ENCODE measurements at regions not wholly inside any gene's neighbourhood (a gene's known extent, or its start where the extent isn't known, plus 50 kb on each side); places are given as distances from the start of the nearest gene placed in this dataset.

DNA sequence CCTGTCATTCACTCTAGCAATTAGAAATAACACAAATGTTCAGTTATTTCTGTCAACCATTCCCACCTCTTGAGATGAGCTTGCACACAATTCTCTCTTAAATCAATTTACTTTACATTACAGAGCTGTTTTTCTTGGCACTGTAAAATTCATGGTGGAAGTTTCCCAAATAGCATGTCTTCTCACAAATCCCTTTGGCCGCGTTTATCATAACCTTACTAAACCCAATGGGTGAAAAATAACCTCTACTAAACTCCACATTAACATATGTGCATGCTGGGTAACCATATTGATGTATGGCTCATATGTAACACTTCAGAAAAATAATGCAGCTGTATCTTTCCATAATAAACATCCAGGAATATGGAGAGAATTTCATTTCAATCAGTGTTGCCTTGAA lies 75.5 kb upstream of the SULT1C3 start:
- ATAC-seq (ENCODE audit: low FRiP score) (no peak), DNase-seq (no peak)
- Histone ChIP-seq H3K27me3 (ENCODE audit: control insufficient read depth in 1 of 2, insufficient read depth in 2 of 2, low read length in 1 of 2) (peaks cover 0 to 2% of the 10 kb centered on the region in 2 donors), H3K4me3 (ENCODE audit: low read length in 2 of 2) (no peak overlapping the region), H3K4me1 (ENCODE audit: control insufficient read depth in 1 of 2, insufficient read depth in 2 of 2, low read length in 2 of 2) (peaks cover 0 to under 1% of the 10 kb centered on the region in 2 donors), H3K27ac (ENCODE audit: low read depth in 1 of 2, low read length in 2 of 2) (no peak overlapping the region), H3K9me3 (ENCODE audit: control insufficient read depth, low read length) (no peaks in the 10 kb centered on the region), H3K36me3 (ENCODE audit: control insufficient read depth in 1 of 2, insufficient read depth in 2 of 2, low read length in 1 of 2) (no peaks in the 10 kb centered on the region)
- intact Hi-C loops (cut with DNase I), result loop anchor here in 1 of 2 donors (10.0 kb wide), 1 partner anchor 230 kb away; no protein-coding TSS in a partner anchor
- whole genome bisulfite sequencing, 2 donors, result 3 to 11% methylated on average over 2 of the region's 2 CpGs

GRCh38 chr2:108165729-108166128 lies 74.0 kb upstream of the SULT1C3 start:
- Histone ChIP-seq H3K27ac (ENCODE audit: low read depth in 1 of 2, low read length in 2 of 2) (no peak overlapping the region), H3K9me3 (ENCODE audit: control insufficient read depth, low read length) (peaks cover 2% of the 10 kb centered on the region), H3K36me3 (ENCODE audit: control insufficient read depth in 1 of 2, insufficient read depth in 2 of 2, low read length in 1 of 2) (no peaks in the 10 kb centered on the region), H3K4me1 (ENCODE audit: control insufficient read depth in 1 of 2, insufficient read depth in 2 of 2, low read length in 2 of 2) (no peaks in the 10 kb centered on the region), H3K4me3 (ENCODE audit: low read length in 2 of 2) (no peak overlapping the region), H3K27me3 (ENCODE audit: control insufficient read depth in 1 of 2, insufficient read depth in 2 of 2, low read length in 1 of 2) (peaks cover 0 to 2% of the 10 kb centered on the region in 2 donors)
- intact Hi-C loops (cut with DNase I), result loop anchor here in 1 of 2 donors (10.0 kb wide), 1 partner anchor 231 kb away; no protein-coding TSS in a partner anchor
- WGBS, 2 donors, result 64 to 71% methylated on average over 4 of the region's 4 CpGs
- DNase-seq (no peak), ATAC-seq (ENCODE audit: low FRiP score) (no peak)

DNA sequence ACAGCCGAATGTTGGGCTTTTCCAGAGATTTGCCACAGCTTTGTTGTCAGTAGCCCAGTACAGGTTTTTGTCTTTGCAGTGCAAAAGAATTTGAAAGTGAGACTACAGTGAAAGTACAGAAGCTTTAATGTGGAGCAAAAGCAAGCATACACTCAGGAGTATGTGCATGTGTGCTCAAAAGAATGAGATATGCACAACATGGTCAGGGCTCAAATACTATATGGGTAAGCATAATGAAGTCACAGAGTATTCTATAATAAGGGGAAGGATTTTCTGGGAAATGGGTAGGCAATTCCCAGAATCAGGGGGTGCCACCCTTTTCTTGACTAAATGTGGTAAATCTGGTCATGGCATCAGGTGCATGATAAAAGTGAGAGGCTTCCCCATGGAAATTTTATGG lies 72.1 kb upstream of the SULT1C3 start:
- Histone ChIP-seq H3K9me3 (ENCODE audit: control insufficient read depth, low read length) (peaks cover 2% of the 10 kb centered on the region), H3K36me3 (ENCODE audit: control insufficient read depth in 1 of 2, insufficient read depth in 2 of 2, low read length in 1 of 2) (no peaks in the 10 kb centered on the region), H3K4me3 (ENCODE audit: low read length in 2 of 2) (no peak overlapping the region), H3K4me1 (ENCODE audit: control insufficient read depth in 1 of 2, insufficient read depth in 2 of 2, low read length in 2 of 2) (no peaks in the 10 kb centered on the region), H3K27ac (ENCODE audit: low read depth in 1 of 2, low read length in 2 of 2) (no peak overlapping the region), H3K27me3 (ENCODE audit: control insufficient read depth in 1 of 2, insufficient read depth in 2 of 2, low read length in 1 of 2) (peaks cover 0 to 2% of the 10 kb centered on the region in 2 donors)
- DNase-seq, result no peak
- WGBS, 2 donors, result 61 to 64% methylated on average over 1 of the region's 1 CpG
- ATAC-seq (ENCODE audit: low FRiP score), result no peak
- intact Hi-C loops (cut with DNase I), result loop anchor here in 1 of 2 donors (10.0 kb wide), 1 partner anchor 233 kb away; no protein-coding TSS in a partner anchor

DNA sequence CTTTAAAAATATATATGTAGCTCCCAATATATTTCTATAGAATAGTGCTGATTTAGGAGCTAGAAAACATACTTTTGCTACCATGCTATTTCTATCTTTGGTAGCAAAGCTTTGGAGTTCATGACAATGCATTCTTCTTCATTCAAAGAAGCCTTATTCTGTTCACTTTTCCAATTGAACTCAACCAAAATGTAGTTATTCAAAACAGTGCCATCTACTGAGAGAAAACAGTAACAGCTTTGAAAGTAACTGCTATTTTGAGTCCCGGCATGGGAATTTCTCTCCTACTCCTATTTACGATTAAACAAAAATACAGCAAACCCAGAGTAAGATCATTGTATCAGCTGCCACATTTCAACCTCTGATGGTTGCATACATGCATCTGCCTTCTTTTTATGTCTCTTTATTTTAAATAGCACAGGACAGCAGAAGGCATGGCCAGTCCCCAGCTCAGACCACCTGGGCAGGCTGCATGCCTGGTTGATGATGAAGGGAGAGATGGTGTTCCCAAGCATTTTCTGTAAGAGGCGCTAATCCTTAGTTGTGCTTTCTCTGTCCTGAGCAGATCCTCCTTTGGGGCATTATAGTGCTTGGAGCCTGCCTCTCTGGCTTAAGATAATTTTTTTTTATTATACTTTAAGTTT lies 69.7 kb upstream of the SULT1C3 start:
- DNase-seq, result no peak
- H3K4me1 ChIP-seq (ENCODE audit: control insufficient read depth in 1 of 2, insufficient read depth in 2 of 2, low read length in 2 of 2), result no peaks in the 10 kb centered on the region
- no peak overlapping the region for H3K27ac ChIP-seq (ENCODE audit: low read depth in 1 of 2, low read length in 2 of 2)
- WGBS, 2 donors, result 22 to 23% methylated on average over 3 of the region's 3 CpGs
- no peak for ATAC-seq (ENCODE audit: low FRiP score)
- H3K9me3 ChIP-seq (ENCODE audit: control insufficient read depth, low read length), result peaks cover 2% of the 10 kb centered on the region
- peaks cover 0 to 2% of the 10 kb centered on the region in 2 donors for H3K27me3 ChIP-seq (ENCODE audit: control insufficient read depth in 1 of 2, insufficient read depth in 2 of 2, low read length in 1 of 2)
- no peaks in the 10 kb centered on the region for H3K36me3 ChIP-seq (ENCODE audit: control insufficient read depth in 1 of 2, insufficient read depth in 2 of 2, low read length in 1 of 2)
- no peak overlapping the region for H3K4me3 ChIP-seq (ENCODE audit: low read length in 2 of 2)
- intact Hi-C loops (cut with DNase I), result loop anchor here (10.0 kb wide), 1 partner anchor 235 kb away; no protein-coding TSS in a partner anchor

- Histone ChIP-seq H3K4me3 (ENCODE audit: low read length in 2 of 2) (no peak overlapping the region), H3K4me1 (ENCODE audit: control insufficient read depth in 1 of 2, insufficient read depth in 2 of 2, low read length in 2 of 2) (no peaks in the 10 kb centered on the region), H3K27ac (ENCODE audit: low read depth in 1 of 2, low read length in 2 of 2) (no peak overlapping the region), H3K36me3 (ENCODE audit: control insufficient read depth in 1 of 2, insufficient read depth in 2 of 2, low read length in 1 of 2) (no peaks in the 10 kb centered on the region), H3K27me3 (ENCODE audit: control insufficient read depth in 1 of 2, insufficient read depth in 2 of 2, low read length in 1 of 2) (no peaks in the 10 kb centered on the region), H3K9me3 (ENCODE audit: control insufficient read depth, low read length) (peaks cover 2% of the 10 kb centered on the region)
- 52 to 65% methylated on average over 3 of the region's 3 CpGs for WGBS, 2 donors
- intact Hi-C loops (cut with DNase I), result loop anchor here in 1 of 2 donors (10.0 kb wide), 1 partner anchor 237 kb away; no protein-coding TSS in a partner anchor
- DNase-seq, result no peak
- no peak for ATAC-seq (ENCODE audit: low FRiP score)
Observed at GRCh38 chr2:108171657-108172056, 68.1 kb upstream of the SULT1C3 start.

DNA sequence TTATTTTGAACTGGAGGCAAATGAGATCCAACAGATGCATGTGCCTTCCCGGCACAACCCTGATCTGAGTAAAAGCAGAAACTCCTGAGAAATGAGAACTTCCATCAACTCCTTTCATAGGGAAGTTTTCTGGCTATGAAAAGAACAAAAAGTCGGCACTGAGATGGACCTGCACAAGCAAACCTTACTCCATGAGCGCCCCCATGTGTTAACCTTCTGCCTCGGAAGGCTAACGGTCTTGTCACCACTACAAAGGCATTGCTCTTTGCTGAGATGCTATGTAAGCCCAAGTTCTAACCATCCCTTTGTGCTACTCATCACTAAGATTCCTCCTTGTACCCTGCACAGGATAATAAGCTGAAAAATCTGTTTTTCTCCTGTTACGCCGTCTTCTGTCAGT lies 57.3 kb upstream of the SULT1C3 start:
- intact Hi-C loops (cut with DNase I), result loop anchor here in 1 of 2 donors (5.0 kb wide), 1 partner anchor 245 kb away; no protein-coding TSS in a partner anchor
- H3K27me3 ChIP-seq (ENCODE audit: control insufficient read depth in 1 of 2, insufficient read depth in 2 of 2, low read length in 1 of 2), result no peaks in the 10 kb centered on the region
- ATAC-seq (ENCODE audit: low FRiP score) (no peak), DNase-seq (no peak)
- no peaks in the 10 kb centered on the region for H3K9me3 ChIP-seq (ENCODE audit: control insufficient read depth, low read length)
- no peaks in the 10 kb centered on the region for H3K4me1 ChIP-seq (ENCODE audit: control insufficient read depth in 1 of 2, insufficient read depth in 2 of 2, low read length in 2 of 2)
- 54% methylated on average over 7 of the region's 7 CpGs for WGBS, 2 donors
- no peak overlapping the region for H3K4me3 ChIP-seq (ENCODE audit: low read length in 2 of 2)
- no peaks in the 10 kb centered on the region for H3K36me3 ChIP-seq (ENCODE audit: control insufficient read depth in 1 of 2, insufficient read depth in 2 of 2, low read length in 1 of 2)
- no peak overlapping the region for H3K27ac ChIP-seq (ENCODE audit: low read depth in 1 of 2, low read length in 2 of 2)

GRCh38 chr2:108184419-108184818 lies 55.3 kb upstream of the SULT1C3 start:
- DNase-seq, result no peak
- Histone ChIP-seq H3K4me3 (ENCODE audit: low read length in 2 of 2) (no peak overlapping the region), H3K9me3 (ENCODE audit: control insufficient read depth, low read length) (no peaks in the 10 kb centered on the region), H3K27ac (ENCODE audit: low read depth in 1 of 2, low read length in 2 of 2) (no peak overlapping the region), H3K4me1 (ENCODE audit: control insufficient read depth in 1 of 2, insufficient read depth in 2 of 2, low read length in 2 of 2) (no peaks in the 10 kb centered on the region), H3K36me3 (ENCODE audit: control insufficient read depth in 1 of 2, insufficient read depth in 2 of 2, low read length in 1 of 2) (no peaks in the 10 kb centered on the region), H3K27me3 (ENCODE audit: control insufficient read depth in 1 of 2, insufficient read depth in 2 of 2, low read length in 1 of 2) (no peaks in the 10 kb centered on the region)
- WGBS, 2 donors, result 32 to 52% methylated on average over 2 of the region's 2 CpGs
- ATAC-seq (ENCODE audit: low FRiP score), result no peak
- intact Hi-C loops (cut with DNase I), result loop anchor here in 1 of 2 donors (5.0 kb wide), 1 partner anchor 247 kb away; no protein-coding TSS in a partner anchor

GRCh38 chr2:108189316-108189715 lies 50.5 kb upstream of the SULT1C3 start:
- Histone ChIP-seq H3K27ac (ENCODE audit: low read depth in 1 of 2, low read length in 2 of 2) (no peak overlapping the region), H3K9me3 (ENCODE audit: control insufficient read depth, low read length) (no peaks in the 10 kb centered on the region), H3K36me3 (ENCODE audit: control insufficient read depth in 1 of 2, insufficient read depth in 2 of 2, low read length in 1 of 2) (no peaks in the 10 kb centered on the region), H3K4me1 (ENCODE audit: control insufficient read depth in 1 of 2, insufficient read depth in 2 of 2, low read length in 2 of 2) (no peaks in the 10 kb centered on the region), H3K4me3 (ENCODE audit: low read length in 2 of 2) (no peak overlapping the region), H3K27me3 (ENCODE audit: control insufficient read depth in 1 of 2, insufficient read depth in 2 of 2, low read length in 1 of 2) (no peaks in the 10 kb centered on the region)
- intact Hi-C loops (cut with DNase I), result no loop called here
- ATAC-seq (ENCODE audit: low FRiP score), result no peak
- WGBS, 2 donors, result 38 to 59% methylated on average over 1 of the region's 1 CpG
- DNase-seq, result no peak

Data from aorta (tissue), 5 donors.